Left ventricle myocardium inferior (tissue), 1 donor: ENCODE measurements at regions not wholly inside any gene's neighbourhood (a gene's known extent, or its start where the extent isn't known, plus 50 kb on each side); places are given as distances from the start of the nearest gene placed in this dataset.

Experiments
- DNase-seq: peaks from one replicate; pipeline ENCODE4 v3.0.0-alpha.2; 2020
- H3K27ac ChIP-seq: fragments of 200-600 bp; replicated peaks from 2 replicates; pipeline ENCODE4 v1.8.0; 2021
- H3K27me3 ChIP-seq: fragments of 200-600 bp; 2 replicates; pipeline ENCODE4 v1.8.0; 2021; ENCODE audit warnings: low read depth
- H3K36me3 ChIP-seq: fragments of 200-600 bp; 2 replicates; pipeline ENCODE4 v1.8.0; 2021
- H3K4me1 ChIP-seq: fragments of 200-600 bp; 2 replicates; pipeline ENCODE4 v1.8.0; 2021
- H3K4me3 ChIP-seq: fragments of 200-600 bp; 2 replicates; pipeline ENCODE4 v1.8.0; 2021; ENCODE audit warnings: mild to moderate bottlenecking, moderate library complexity
- H3K9me3 ChIP-seq: fragments of 200-600 bp; replicated peaks from 2 replicates; pipeline ENCODE4 v1.8.0; 2021
- intact Hi-C: fragments of 100-400 bp; cut with micrococcal nuclease; formaldehyde crosslinking; loops from one replicate; pipeline ENCODE4 v1.11.0; 2022
- TF ChIP-seq, protein P1 (sequence below): fragments of 200-600 bp; IDR thresholded peaks from 2 replicates; pipeline ENCODE4 v1.8.0; 2021; ENCODE audit warnings: antibody characterized with exemption, mild to moderate bottlenecking, borderline replicate concordance
- donor health status: DM: no; HTN: yes; CAD: no; lungs with severe emphysema.

DNA sequence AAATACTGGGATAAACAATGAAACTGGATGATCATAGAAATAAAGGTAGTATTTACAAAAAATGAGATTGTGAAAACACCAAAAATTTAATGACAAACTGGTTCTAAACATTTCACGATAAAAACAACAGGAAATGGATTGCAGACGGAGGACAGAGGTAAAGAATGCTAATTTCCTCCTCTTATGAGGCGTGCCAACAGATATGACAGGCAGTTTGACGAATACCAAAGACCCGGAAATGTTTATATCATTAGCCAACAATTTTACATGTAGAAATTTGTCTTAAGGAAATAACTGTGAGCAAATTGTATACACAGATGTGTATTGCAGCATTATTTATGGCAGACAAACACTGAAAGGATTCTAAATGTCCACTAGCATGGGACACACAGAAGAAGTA lies 162.0 kb upstream of the MGMT start:
- Histone ChIP-seq H3K4me1 (peaks cover 4% of the 10 kb centered on the region), H3K4me3 (no peak overlapping the region), H3K27me3 (no peaks in the 10 kb centered on the region), H3K9me3 (peaks cover 28% of the 10 kb centered on the region), H3K36me3 (no peaks in the 10 kb centered on the region), H3K27ac (peak overlapping the region; percentile 31)
- DNase-seq: no peak
- TF ChIP-seq, protein P1, sequence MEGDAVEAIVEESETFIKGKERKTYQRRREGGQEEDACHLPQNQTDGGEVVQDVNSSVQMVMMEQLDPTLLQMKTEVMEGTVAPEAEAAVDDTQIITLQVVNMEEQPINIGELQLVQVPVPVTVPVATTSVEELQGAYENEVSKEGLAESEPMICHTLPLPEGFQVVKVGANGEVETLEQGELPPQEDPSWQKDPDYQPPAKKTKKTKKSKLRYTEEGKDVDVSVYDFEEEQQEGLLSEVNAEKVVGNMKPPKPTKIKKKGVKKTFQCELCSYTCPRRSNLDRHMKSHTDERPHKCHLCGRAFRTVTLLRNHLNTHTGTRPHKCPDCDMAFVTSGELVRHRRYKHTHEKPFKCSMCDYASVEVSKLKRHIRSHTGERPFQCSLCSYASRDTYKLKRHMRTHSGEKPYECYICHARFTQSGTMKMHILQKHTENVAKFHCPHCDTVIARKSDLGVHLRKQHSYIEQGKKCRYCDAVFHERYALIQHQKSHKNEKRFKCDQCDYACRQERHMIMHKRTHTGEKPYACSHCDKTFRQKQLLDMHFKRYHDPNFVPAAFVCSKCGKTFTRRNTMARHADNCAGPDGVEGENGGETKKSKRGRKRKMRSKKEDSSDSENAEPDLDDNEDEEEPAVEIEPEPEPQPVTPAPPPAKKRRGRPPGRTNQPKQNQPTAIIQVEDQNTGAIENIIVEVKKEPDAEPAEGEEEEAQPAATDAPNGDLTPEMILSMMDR: no peak
- intact Hi-C loops: no loop called here

DNA sequence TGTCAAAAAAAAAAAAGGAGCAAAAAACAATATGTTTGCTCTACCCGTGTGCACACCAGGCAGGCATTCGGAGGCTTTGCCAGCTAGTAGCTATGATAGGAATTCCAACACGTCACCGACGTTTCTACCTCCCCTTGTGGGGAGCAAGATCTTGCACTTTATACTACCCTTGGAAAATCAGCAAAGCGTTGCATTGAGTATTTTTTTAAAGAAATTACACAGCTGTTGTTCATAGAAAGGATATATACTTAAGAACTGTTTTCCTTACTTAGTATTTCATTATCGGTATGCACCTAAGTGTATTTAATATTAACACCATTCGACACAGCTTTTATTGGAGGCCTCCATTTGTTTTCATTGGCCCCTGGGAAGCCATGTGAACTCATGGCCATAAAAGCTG lies 159.9 kb upstream of the MGMT start:
- TF ChIP-seq, protein P1: no peak
- intact Hi-C loops: no loop called here
- peaks cover 15% of the 10 kb centered on the region for H3K4me1 ChIP-seq

DNA sequence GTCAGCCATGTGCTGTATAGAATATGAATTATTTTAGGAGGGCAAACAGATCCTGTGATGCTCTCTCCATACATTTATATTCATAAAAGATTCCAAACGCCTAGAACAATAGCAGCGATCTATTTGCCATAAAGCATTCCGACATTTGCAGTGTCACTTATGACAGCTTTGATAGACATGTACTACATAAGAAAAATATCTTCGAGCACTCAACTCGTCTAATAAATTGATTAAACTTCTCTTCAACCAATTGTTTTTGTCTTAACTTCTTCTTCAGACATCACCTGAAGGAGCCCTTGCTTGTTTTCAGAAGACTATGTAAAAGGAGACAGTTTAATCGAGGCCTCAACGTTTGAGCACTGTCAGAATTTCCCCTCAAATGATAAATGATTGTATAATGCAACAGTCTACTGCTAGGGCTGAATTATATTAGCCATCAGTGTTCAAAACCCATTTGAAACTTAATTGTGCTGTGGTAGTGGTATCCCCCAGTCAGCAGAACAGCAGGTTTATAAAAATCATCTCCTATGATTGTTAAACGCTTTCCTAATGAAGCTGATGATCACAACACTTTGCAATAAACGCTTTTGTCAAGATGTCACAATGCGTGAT lies 158.0 kb upstream of the MGMT start:
- DNase-seq: no peak
- Histone ChIP-seq H3K36me3 (no peaks in the 10 kb centered on the region), H3K27ac (no peak overlapping the region), H3K4me1 (peaks cover 15% of the 10 kb centered on the region), H3K4me3 (no peak overlapping the region), H3K9me3 (peaks cover 2% of the 10 kb centered on the region), H3K27me3 (no peaks in the 10 kb centered on the region)
- intact Hi-C loops: no loop called here
- TF ChIP-seq, protein P1: no peak

More for the DNA sequence above, 159.9 kb upstream of the MGMT start:
- Histone ChIP-seq H3K27ac (no peak overlapping the region), H3K36me3 (no peaks in the 10 kb centered on the region), H3K4me3 (no peak overlapping the region), H3K27me3 (no peaks in the 10 kb centered on the region), H3K9me3 (peaks cover 18% of the 10 kb centered on the region)
- no peak for DNase-seq

DNA sequence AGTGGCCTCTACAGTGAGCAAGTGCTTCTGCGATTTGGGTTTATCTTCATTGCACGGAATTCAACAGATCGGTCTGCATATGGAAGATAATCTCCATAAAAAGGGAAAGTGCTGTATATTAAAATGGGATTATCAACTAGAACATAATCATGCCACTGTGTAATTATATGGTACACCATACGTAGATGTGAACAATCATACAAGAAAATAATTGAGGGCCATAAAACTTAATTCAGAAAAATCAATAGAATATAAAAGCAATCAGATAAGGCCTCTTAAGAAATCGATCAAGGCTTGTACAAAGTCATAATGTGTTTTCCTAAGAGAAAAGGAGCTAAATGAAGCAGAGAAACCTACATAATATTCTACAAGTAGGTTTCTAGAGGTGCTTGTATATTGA lies 157.5 kb upstream of the MGMT start:
- no peaks in the 10 kb centered on the region for H3K9me3 ChIP-seq
- intact Hi-C loops: no loop called here
- H3K27ac ChIP-seq: no peak overlapping the region
- H3K4me3 ChIP-seq: no peak overlapping the region
- H3K36me3 ChIP-seq: no peaks in the 10 kb centered on the region
- peaks cover 15% of the 10 kb centered on the region for H3K4me1 ChIP-seq
- DNase-seq: no peak
- TF ChIP-seq, protein P1: no peak
- H3K27me3 ChIP-seq: no peaks in the 10 kb centered on the region

DNA sequence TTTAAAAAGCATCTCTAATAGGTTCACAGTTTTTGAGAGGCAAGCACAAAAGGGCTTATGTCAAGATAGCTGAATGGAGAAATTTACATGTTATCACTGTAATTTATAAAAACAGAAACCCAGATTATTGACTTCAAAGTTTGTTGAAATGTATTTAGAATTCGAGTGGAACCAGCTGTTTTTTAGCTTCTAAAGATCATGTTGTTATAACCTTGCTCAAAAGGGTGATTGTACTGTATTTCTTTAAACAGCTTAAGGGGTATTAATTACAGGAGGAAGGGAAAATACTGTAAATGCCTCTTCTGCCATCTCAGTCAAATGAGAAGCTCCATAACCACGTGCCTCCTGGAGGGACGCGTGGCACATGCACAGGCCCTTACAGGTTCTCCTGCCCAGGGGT lies 156.2 kb upstream of the MGMT start:
- intact Hi-C loops: no loop called here
- no peak for DNase-seq

More for the DNA sequence above, 156.2 kb upstream of the MGMT start:
- TF ChIP-seq, protein P1: no peak
- H3K27me3 ChIP-seq: no peaks in the 10 kb centered on the region
- peaks cover 8% of the 10 kb centered on the region for H3K9me3 ChIP-seq
- H3K27ac ChIP-seq: no peak overlapping the region
- no peaks in the 10 kb centered on the region for H3K36me3 ChIP-seq
- H3K4me3 ChIP-seq: no peak overlapping the region
- H3K4me1 ChIP-seq: peaks cover 15% of the 10 kb centered on the region
